Hematopoietic multipotent progenitor cell treated with erythropoietin and hydrocortisone succinate and interleukin-3 and kit ligand, for 6 days (in vitro differentiated cells): ENCODE measurements at regions not wholly inside any gene's neighbourhood (a gene's known extent, or its start where the extent isn't known, plus 50 kb on each side); places are given as distances from the start of the nearest gene placed in this dataset.
"Not testable (repeated sequence)": the region's sequence is repeated elsewhere in the genome, so short reads cannot be mapped to it uniquely, and the experiment has no call there.

ENCODE experiments used
- DNase-seq: peaks from one replicate; pipeline ENCODE4 v3.0.0-alpha.2; 2015

- no peak for DNase-seq
These were observed 82.3 kb upstream of the MFGE8 start for GRCh38 chr15:88995449-88995848.

GRCh38 chr15:88997531-88997930 is 84.4 kb upstream of the MFGE8 start:
- DNase-seq, result no peak

DNA sequence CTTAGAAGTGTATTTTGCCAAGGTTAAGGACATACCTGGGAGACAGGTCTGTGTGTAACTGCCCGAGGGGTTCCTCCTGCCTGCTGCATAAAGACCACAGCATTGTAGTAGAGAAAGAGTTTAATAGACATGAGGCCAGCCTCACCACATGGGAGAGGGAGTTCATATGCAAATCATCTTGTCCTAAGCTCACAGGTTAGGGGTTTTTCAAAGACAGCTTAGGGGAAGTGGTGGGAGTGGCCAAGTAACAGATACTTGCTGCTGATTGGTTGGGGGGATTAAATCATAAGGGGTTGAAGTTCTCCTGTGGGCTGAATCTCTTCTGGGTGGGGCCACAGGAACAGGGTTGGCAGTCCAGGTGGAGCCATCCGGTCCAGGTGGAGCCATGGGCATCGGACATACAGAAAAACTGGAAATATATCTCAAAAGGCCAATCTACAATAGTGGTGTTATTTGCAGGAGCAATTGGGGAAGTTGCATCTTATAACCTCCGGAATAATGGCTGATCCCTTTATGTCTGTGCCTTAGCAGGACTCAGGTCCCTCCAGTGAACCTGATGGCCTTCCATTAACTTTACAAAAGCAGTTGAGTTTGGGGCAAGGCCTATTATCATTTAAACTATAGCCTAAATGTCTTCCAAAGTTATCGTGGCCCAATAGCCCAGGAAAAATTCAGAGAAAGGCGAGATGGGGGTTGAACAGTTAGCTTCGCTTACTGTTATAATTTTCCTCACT is 86.0 kb upstream of the MFGE8 start:
- no peak for DNase-seq

DNA sequence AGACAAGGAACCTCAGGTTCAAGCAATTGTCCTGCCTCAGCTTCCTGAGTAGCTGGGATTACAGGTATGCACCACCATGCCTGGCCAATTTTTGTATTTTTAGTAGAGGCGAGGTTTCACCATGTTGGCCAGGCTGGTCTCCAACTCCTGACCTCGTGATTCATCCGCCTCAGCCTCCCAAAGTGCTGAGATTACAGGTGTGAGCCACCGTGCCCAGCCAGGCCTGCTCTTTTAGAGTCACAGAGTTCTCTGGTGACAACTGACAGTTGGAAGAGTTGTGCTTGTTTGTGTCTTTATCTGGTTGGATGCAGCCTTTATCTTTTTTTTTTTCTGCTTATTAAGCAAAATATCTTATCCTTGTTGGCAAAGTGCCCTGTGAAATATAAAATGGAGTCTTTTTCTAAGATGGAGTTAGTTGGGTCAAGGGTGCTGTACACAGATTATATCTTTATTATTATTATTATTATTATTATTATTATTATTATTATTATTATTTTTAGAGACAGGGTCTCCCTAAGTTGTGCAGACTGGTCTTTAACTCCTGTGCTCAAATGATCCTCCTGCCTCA is 86.5 kb upstream of the ABHD2 start:
- DNase-seq, result peak; percentile 65

DNA sequence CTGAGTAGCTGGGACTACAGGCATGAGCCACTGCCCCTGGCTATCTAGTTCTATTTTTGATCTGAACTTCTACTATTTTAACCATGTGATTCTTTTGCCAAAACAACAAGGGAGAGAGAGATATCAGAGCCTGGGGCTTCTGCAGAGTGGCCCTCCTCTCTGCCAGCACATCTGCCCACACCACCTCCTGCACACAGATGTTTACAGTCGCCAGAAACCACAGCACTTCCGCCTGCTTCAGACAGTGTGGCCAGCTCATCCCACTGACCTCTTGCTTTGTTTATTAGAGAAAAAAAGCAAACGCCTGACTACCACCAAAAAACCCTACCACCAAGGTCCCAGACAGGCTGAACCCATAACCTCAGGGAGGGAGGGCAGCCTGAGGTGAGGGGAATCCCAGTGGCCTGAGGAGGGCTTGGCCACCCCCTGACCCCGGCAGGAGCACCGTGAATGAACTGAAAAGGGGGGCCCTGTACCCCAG is 85.9 kb upstream of the ABHD2 start:
- peak; percentile 82 for DNase-seq

DNA sequence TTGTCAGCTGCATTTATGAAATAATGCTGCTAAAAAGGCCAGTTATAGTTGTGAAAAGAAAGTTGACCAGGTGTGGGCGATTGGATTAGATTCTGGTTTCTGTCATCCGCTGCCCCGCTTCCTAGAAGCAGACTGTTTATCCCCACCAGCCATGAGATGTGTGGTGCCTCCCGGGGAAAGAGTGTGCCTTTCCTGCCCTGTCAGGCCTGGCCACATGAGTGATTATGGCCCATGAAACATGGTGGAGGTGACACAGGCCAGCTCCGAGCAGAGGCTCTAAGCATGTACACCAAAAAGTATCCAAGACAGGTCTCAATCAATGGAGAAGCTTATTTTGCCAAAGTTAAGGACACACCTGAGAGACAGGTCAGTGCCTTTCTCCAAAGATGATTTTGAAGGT is 85.4 kb upstream of the ABHD2 start:
- no peak for DNase-seq

DNA sequence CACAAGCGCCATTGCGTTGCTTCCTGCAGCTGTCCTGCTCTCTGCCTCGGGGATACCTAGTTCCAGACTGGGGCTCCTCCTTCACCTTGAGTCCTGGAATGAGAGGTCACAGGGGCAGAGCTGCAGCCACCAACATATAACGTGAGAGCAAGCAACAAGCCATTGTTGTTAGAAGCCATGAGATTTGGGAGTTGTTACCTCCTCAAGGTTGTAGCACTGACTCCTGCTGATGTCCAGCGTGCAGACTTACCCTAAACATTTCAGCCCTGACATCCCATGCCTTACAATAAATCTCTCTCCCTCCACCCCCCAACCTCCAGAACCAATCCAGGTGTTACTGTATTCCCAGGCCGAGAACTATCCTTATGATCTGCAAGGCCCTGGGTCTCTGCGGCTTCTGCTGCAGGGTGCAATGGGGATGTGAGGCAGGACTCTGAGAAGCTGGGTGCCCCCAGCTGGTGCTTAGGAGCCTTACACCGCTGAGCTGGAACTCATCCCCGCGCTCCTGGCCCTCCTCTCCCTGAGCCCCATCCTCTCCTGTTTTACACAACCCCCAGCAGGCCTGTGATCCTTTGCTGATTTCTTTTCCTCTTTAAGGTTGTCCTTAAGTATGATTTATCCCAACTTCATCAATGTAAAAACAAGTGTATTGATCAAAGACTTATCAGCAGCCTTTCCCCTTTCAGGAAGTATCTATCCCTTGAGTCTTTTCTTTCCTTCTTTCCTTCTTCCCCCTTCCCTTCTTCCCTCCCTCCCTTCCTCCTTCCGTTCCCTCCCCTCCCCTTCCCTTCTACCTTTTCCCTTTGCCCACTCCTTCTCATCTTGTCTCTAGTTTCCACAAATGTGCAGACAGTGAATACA is 84.2 kb upstream of the ABHD2 start:
- peak; percentile 52 for DNase-seq

DNA sequence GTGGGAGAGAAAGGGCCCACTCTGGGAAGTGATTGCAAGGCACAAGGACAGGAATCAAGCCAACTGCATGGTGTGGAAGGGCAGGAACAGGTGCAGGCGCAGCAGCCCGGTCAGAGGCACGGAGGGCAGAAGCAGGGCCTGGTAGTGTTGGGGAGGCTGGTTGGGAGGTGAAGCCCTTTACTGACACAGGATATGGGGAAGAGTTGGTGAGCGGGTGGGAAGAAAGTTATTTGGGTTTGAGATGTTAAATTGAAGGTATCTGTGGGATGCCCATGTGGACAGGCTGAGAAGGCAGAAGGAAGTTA is 83.6 kb upstream of the ABHD2 start:
- no peak for DNase-seq

DNA sequence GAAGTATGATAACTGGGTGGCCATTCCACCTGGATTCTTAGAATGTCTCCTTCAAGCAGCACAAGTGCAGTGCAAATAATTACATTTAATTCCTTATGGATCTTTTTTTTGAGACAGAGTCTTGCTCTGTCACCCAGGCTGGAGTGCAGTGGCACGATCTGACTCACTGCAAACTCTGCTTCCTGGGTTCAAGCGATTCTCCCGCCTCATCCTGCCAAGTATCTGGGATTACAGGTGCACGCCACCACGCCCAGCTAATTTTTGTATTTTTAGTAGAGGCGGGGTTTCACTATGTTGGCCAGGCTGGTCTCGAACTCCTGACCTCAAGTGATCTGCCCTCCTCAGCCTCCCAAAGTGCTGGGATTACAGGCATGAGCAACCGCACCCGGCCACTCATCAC is 80.7 kb upstream of the ABHD2 start:
- not testable (repeated sequence) for DNase-seq

DNA sequence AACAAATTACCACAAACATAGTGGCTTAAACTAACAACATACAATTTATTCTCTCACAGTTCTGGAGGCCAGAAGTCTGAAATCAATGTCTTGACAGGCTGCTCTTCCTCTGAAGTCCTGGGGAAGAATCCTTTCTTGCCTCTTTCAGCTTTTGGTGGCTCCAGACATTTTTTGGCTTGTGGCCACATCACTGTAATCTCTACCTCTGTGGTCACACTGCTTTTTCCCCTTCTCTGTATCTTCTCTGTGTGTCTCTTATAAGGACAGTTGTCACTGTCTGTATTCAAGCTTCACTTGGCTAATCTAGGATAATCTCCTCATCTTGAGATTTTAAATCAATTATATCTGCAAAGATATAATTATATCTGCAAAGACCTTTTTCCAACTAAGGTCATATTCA is 80.3 kb upstream of the ABHD2 start:
- DNase-seq, result peak; percentile 41

GRCh38 chr15:89009080-89009479 is 79.2 kb upstream of the ABHD2 start:
- no peak for DNase-seq

DNA sequence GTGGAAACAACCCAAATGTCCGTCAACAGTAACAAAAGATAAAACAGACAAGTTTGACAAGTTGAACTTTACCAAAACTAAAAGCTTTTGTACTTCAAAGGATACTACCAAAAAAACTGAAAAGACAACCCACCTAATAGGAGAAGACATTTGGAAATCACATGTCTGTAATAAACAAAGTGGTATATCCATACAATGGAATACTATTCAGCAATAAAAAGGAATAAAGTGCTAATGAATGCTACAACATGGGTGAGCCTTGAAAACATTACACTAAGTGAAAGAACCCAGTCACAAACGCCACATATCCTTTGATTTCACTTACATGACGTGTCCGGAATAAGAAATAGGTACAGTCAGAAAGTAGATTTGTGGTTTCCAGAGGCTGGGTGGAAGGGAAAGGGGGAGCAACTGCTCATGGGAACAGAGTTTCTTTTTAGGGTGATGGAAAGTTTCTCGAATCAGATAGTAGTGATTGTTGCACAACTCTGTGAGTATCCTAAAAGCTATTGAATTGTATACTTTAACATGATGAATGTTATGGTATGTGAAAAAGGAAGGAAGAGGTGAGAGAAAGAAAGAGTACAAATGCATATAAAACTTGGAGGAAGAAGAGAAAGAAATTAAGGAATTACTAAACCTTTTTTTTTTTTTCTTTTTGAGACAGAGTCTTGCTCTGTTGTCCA is 72.7 kb upstream of the ABHD2 start:
- DNase-seq, result no peak

- no peak for DNase-seq
These were observed 71.7 kb upstream of the ABHD2 start for GRCh38 chr15:89016549-89017041.

DNA sequence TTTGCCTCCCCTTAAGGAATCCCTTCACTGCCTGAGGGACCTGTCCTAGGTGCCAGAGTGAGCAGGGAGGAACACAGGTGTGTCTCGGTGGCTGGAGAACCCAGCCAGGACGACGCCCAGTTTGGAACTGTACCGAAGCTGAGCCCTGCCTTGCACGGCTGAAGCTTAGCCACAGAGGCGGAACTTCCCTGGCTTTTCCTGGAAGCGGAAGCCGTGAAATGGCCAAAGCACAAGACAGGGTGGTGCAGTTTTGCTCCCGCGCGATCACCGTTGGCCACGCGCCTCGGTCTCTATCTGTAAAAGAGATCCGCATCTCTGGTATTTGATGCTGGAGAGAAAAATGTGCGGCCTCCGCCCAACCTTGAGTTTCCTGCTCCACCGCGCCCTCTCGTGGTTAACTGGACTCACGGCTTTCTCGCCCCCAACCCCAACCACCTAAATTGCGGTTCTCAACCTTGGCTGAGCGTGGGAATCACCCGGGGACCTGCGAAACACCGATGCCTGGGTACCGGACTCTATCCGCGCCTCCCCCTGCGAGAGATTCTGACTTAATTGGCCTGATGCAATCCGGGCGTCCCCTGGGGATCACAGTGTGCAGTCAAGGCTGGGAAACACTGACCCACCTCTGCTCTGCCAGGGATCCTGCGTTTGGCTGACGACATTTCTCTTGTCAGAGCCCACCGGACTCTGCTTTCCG is 70.7 kb upstream of the ABHD2 start:
- DNase-seq, result peak; percentile 90

GRCh38 chr15:89018207-89018606 is 70.0 kb upstream of the ABHD2 start:
- DNase-seq, result no peak

DNA sequence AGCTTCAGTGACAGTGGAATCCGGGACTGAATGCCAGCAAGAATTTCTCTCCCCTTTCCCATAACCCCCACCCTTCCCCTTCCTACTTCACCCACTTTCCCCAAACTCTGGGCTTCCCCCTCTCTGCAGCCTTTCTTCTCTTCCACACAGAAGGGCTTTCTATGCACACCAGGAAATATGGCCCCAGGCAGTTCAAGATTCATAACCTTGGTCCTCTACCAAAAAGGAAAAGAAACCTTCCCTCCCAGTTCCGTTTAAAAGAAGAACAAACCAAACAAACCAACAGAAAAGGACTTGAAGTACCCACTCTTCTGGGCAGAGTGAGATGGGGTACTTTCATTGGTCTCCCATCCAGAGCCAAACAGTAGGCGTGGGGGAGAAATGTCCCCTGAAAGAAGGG is 68.8 kb upstream of the ABHD2 start:
- DNase-seq, result no peak

DNA sequence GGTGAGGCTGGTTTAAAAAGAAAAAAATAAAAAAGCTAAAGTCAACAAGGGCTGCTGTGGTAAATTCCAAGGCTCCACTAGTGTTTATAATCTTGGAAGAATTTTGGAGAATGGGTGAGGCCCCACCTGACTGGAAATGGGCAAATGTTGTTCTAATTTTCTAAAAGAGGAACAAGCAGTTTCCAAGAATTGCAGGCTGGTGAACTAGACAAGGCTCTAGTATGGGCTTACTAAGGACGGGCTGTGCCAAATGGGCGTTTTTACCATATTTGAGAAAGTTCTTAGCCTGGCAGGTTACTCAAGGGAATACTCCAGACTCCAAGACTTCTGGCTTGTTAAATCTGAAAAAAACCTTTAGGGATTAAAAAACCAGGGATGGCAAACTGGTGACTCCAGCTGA is 67.0 kb upstream of the ABHD2 start:
- peak; percentile 60 for DNase-seq

GRCh38 chr15:89021886-89022285 is 66.4 kb upstream of the ABHD2 start:
- not testable (repeated sequence) for DNase-seq

DNA sequence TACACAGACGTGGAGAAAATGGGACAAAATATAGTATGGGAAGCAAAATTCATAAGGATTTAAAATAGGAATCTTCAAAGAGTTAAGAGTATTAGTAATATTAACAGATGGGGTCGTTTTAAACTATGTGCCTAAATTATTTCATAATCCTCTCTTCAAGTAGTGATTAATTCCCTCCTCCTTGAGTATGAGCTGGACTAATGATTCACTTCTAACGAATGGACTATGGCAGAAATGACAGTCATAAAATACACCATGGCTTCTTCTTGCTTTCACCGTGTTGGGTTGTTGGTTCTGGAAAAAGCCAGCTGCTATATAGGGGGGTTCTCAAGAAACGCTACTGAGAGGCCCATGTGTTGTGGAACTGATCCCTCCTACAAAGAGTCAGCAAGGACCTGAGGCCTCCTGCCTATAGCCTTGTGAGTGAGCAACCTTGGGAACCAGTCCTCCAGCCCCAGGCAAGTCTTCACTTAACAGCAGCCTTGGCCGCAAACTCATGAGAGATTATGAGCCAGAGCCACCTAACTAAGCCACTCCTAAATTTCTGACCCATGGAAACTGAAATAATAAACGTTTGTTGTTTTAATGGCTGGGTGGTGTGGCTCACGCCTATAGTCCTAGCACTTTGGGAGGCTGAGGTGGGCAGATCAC is 64.8 kb upstream of the ABHD2 start:
- DNase-seq, result no peak

- no peak for DNase-seq
These were observed 63.8 kb upstream of the ABHD2 start for GRCh38 chr15:89024418-89024817.

GRCh38 chr15:89026167-89026566 is 62.1 kb upstream of the ABHD2 start:
- no peak for DNase-seq

DNA sequence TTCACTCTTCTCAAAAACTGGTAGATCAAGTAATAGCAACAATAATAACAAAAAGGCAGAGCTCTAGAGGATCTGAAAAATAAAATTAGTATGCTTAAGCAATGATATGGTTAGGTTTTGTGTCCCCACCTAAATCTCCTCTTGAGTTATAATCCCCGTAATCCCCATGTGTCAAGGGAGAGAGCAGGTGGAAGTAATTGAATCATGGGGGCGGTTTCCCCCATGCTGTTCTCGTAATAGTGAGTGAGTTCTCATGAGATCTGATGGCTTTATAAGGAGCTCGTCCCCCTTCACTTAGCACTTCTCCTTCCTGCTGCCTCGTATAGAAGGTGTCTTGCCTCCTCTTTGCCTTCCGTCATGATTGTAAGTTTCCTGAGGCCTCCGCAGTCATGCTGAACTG is 60.2 kb upstream of the ABHD2 start:
- DNase-seq, result no peak
